Dendritic cell treated with granulocyte-macrophage colony-stimulating factor and Interleukin-4, amounts not matched to agents 40 ng/mL and 50 ng/mL, for 4 days (primary cell): ENCODE measurements at regions not wholly inside any gene's neighbourhood (a gene's known extent, or its start where the extent isn't known, plus 50 kb on each side); places are given as distances from the start of the nearest gene placed in this dataset.

ENCODE experiments used
- H3K27ac Mint-ChIP-seq: one replicate; pipeline ENCODE4 v1.8.0; 2022; ENCODE audit warnings: mild to moderate bottlenecking, mixed read lengths
- H3K27me3 Mint-ChIP-seq: one replicate; pipeline ENCODE4 v1.8.0; 2022; ENCODE audit warnings: mild to moderate bottlenecking, mixed read lengths
- H3K36me3 Mint-ChIP-seq: one replicate; pipeline ENCODE4 v1.8.0; 2022; ENCODE audit warnings: low read depth, mixed read lengths
- H3K4me1 Mint-ChIP-seq: one replicate; pipeline ENCODE4 v1.8.0; 2022; ENCODE audit warnings: low read depth, mixed read lengths
- H3K4me3 Mint-ChIP-seq: one replicate; pipeline ENCODE4 v1.8.0; 2022; ENCODE audit warnings: mild to moderate bottlenecking, moderate library complexity, mixed read lengths
- H3K9me3 Mint-ChIP-seq: one replicate; pipeline ENCODE4 v1.8.0; 2022; ENCODE audit warnings: mixed read lengths
- intact Hi-C: fragments of 100-400 bp; cut with micrococcal nuclease; formaldehyde crosslinking; loops from one replicate; pipeline ENCODE4 v1.15.0; 2022

DNA sequence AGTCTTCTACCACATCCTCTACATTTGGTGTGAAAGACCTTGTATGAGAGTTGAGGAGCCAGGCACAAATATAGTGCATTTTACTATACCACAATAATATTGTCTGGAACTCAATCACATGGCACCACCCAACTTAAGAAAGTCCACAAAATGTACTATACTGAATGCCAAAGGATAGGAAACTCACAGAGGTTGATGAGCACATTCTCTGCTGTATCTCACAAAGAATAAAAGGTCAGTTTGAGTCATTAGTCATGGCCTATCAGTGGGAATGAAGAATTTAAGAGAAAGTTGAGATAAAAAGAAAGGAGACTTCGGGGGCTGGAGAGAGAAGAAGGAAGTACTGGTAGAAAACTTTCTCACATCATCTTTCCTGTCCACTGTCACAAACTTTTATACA is 134.3 kb downstream of the RDH14 start:
- H3K4me3 Mint-ChIP-seq, result no peak overlapping the region
- no peaks in the 10 kb centered on the region for H3K4me1 Mint-ChIP-seq
- no peak overlapping the region for H3K27ac Mint-ChIP-seq
- no peaks in the 10 kb centered on the region for H3K9me3 Mint-ChIP-seq
- H3K27me3 Mint-ChIP-seq, result no peaks in the 10 kb centered on the region
- H3K36me3 Mint-ChIP-seq, result no peaks in the 10 kb centered on the region
- intact Hi-C loops, result no loop called here

- H3K4me1 Mint-ChIP-seq, result no peaks in the 10 kb centered on the region
Observed at GRCh38 chr2:18425210-18425703, 135.2 kb downstream of the RDH14 start.

GRCh38 chr2:18423636-18424035 is 136.8 kb downstream of the RDH14 start:
- Mint-ChIP-seq H3K36me3 (no peaks in the 10 kb centered on the region), H3K4me3 (no peak overlapping the region), H3K9me3 (no peaks in the 10 kb centered on the region), H3K27ac (no peak overlapping the region), H3K27me3 (no peaks in the 10 kb centered on the region), H3K4me1 (no peaks in the 10 kb centered on the region)
- intact Hi-C loops, result no loop called here

More at GRCh38 chr2:18425210-18425703, 135.2 kb downstream of the RDH14 start:
- no peak overlapping the region for H3K27ac Mint-ChIP-seq
- H3K9me3 Mint-ChIP-seq, result no peaks in the 10 kb centered on the region
- no peaks in the 10 kb centered on the region for H3K36me3 Mint-ChIP-seq
- no peak overlapping the region for H3K4me3 Mint-ChIP-seq
- intact Hi-C loops, result no loop called here
- no peaks in the 10 kb centered on the region for H3K27me3 Mint-ChIP-seq

- intact Hi-C loops, result no loop called here
- H3K36me3 Mint-ChIP-seq, result no peaks in the 10 kb centered on the region
- H3K9me3 Mint-ChIP-seq, result no peaks in the 10 kb centered on the region
- no peaks in the 10 kb centered on the region for H3K27me3 Mint-ChIP-seq
- no peaks in the 10 kb centered on the region for H3K4me1 Mint-ChIP-seq
- no peak overlapping the region for H3K4me3 Mint-ChIP-seq
- no peak overlapping the region for H3K27ac Mint-ChIP-seq
Observed at GRCh38 chr2:18422432-18423165, 137.9 kb downstream of the RDH14 start.

- H3K4me3 Mint-ChIP-seq, result no peak overlapping the region
- H3K9me3 Mint-ChIP-seq, result no peaks in the 10 kb centered on the region
- H3K27ac Mint-ChIP-seq, result no peak overlapping the region
- no peaks in the 10 kb centered on the region for H3K27me3 Mint-ChIP-seq
- intact Hi-C loops, result no loop called here
- H3K36me3 Mint-ChIP-seq, result no peaks in the 10 kb centered on the region
- no peaks in the 10 kb centered on the region for H3K4me1 Mint-ChIP-seq
Observed at GRCh38 chr2:18413676-18414396, 146.6 kb downstream of the RDH14 start.

- Mint-ChIP-seq H3K27me3 (no peaks in the 10 kb centered on the region), H3K4me3 (no peak overlapping the region)
Observed at GRCh38 chr2:18412980-18413675, 147.3 kb downstream of the RDH14 start.

DNA sequence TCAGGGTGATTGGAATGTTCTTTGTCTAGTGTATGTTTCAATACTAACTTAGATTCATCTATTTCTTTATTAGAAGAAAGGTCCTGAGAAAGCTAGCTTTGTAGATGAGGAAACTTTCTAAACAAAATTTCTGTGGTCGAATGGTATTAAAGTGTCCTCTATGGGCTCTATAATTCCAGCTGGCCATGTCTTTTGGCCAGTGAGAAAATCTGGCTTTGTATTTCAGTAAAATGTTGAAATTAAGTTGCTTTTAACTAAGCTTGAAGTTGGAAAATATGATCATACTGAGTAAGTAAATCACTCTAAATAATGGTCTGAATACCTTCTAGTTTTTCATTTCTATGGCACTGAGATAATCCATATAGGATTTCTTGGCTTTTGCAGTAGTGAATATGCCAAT is 148.8 kb downstream of the RDH14 start:
- Mint-ChIP-seq H3K36me3 (no peaks in the 10 kb centered on the region), H3K27ac (no peak overlapping the region), H3K4me3 (no peak overlapping the region), H3K27me3 (no peaks in the 10 kb centered on the region), H3K4me1 (no peaks in the 10 kb centered on the region), H3K9me3 (no peaks in the 10 kb centered on the region)
- intact Hi-C loops, result no loop called here

More at GRCh38 chr2:18412980-18413675, 147.3 kb downstream of the RDH14 start:
- Mint-ChIP-seq H3K4me1 (no peaks in the 10 kb centered on the region), H3K27ac (no peak overlapping the region), H3K9me3 (no peaks in the 10 kb centered on the region), H3K36me3 (no peaks in the 10 kb centered on the region)
- intact Hi-C loops, result no loop called here

- Mint-ChIP-seq H3K27me3 (no peaks in the 10 kb centered on the region), H3K9me3 (no peaks in the 10 kb centered on the region), H3K36me3 (no peaks in the 10 kb centered on the region), H3K4me3 (no peak overlapping the region), H3K27ac (no peak overlapping the region), H3K4me1 (no peaks in the 10 kb centered on the region)
- intact Hi-C loops, result no loop called here
Observed at GRCh38 chr2:18410543-18410942, 149.9 kb downstream of the RDH14 start.

DNA sequence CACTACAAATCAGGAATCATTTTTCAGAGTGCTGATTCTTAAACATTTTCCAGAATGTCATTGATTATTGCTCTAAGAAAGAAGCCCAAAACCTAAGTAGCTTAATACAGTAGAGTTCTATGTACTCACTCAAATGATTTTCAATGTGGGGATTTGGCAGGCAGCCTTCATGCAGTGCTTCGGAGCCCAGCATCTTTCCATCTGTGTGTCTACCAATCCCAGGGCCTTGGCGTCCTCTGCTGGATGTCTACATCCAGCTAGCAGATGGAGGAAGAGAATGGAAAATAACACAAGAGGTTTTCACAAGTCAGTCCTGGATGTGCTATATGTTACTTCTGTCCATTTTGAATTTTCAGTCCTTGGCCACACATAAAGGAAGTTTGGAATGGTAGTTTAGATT is 151.8 kb downstream of the RDH14 start:
- Mint-ChIP-seq H3K27me3 (no peaks in the 10 kb centered on the region), H3K4me3 (no peak overlapping the region), H3K4me1 (no peaks in the 10 kb centered on the region), H3K27ac (no peak overlapping the region), H3K9me3 (no peaks in the 10 kb centered on the region), H3K36me3 (no peaks in the 10 kb centered on the region)
- intact Hi-C loops, result no loop called here

DNA sequence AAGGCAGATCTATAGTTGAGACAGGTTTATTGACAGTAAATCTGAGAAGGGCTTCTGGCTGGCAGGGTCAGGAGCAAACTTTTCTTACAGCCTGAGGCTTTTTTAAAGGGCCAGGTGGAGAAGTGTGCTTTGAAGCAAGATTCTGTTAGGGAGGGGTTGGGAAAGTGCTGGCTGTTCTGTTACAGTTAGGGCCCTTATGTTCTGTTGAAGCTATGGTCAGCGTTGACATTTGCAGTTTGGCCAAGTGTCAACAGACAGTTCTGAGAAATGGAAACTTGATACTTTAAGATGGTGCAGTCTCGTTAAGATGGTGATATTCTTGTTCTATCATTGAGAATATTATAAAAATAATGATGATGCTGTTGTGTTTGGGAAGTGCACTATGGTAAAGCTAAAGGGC is 154.2 kb downstream of the RDH14 start:
- Mint-ChIP-seq H3K27me3 (no peaks in the 10 kb centered on the region), H3K36me3 (no peaks in the 10 kb centered on the region), H3K9me3 (no peaks in the 10 kb centered on the region), H3K4me1 (no peaks in the 10 kb centered on the region), H3K27ac (no peak overlapping the region), H3K4me3 (no peak overlapping the region)
- intact Hi-C loops, result no loop called here

DNA sequence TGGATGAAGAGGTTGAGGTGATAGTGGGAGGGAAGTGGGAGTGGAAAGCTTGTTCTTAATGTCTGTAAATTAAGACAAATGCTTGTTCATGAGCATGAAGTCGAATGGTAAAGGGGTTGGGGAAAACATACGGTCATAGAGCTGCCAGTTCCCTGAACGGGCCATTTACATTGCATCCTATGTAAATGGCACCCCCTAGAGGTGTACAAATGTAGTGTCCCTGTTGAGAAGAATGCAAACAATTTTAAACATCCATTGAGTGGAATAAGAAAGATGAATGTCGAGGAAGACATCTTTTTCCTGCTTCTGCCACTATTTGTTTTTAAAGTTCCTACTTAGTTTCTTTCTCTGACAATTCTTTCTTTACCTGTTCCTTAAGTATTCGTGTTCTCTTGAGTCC is 155.7 kb downstream of the RDH14 start:
- no peak overlapping the region for H3K4me3 Mint-ChIP-seq
- no peaks in the 10 kb centered on the region for H3K27me3 Mint-ChIP-seq
- H3K4me1 Mint-ChIP-seq, result no peaks in the 10 kb centered on the region
- no peaks in the 10 kb centered on the region for H3K36me3 Mint-ChIP-seq
- intact Hi-C loops, result no loop called here
- no peak overlapping the region for H3K27ac Mint-ChIP-seq
- no peaks in the 10 kb centered on the region for H3K9me3 Mint-ChIP-seq

GRCh38 chr2:18403921-18404522 is 156.4 kb downstream of the RDH14 start:
- Mint-ChIP-seq H3K27me3 (no peaks in the 10 kb centered on the region), H3K4me3 (no peak overlapping the region), H3K4me1 (no peaks in the 10 kb centered on the region), H3K27ac (no peak overlapping the region), H3K36me3 (no peaks in the 10 kb centered on the region), H3K9me3 (no peaks in the 10 kb centered on the region)
- intact Hi-C loops, result no loop called here

DNA sequence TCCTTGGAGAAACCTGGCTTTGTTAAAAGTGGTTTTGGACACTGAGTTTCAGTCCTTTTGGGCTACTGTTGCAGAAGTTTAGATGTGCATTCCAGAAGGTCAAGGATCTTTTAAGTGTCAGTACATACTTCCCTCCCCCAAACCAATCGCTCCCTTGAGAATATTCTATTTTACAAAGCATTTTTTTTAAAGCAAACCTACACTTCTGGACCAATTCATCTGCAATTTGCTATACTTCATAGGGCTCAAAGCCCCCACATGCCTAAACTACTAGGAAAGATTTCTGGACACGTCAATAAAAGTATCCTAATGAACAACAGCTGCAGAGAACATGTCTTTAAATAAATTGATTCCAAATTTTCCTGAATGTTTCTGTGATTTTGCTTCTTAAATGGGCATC is 157.6 kb downstream of the RDH14 start:
- no peaks in the 10 kb centered on the region for H3K27me3 Mint-ChIP-seq
- intact Hi-C loops, result no loop called here
- no peaks in the 10 kb centered on the region for H3K36me3 Mint-ChIP-seq
- H3K4me3 Mint-ChIP-seq, result no peak overlapping the region
- H3K4me1 Mint-ChIP-seq, result no peaks in the 10 kb centered on the region
- H3K9me3 Mint-ChIP-seq, result no peaks in the 10 kb centered on the region
- no peak overlapping the region for H3K27ac Mint-ChIP-seq

- Mint-ChIP-seq H3K27me3 (no peaks in the 10 kb centered on the region), H3K9me3 (no peaks in the 10 kb centered on the region), H3K4me1 (no peaks in the 10 kb centered on the region)
Observed at GRCh38 chr2:18401471-18401870, 159.0 kb downstream of the RDH14 start.

More at GRCh38 chr2:18401471-18401870, 159.0 kb downstream of the RDH14 start:
- intact Hi-C loops, result no loop called here
- Mint-ChIP-seq H3K4me3 (no peak overlapping the region), H3K36me3 (no peaks in the 10 kb centered on the region), H3K27ac (no peak overlapping the region)
